Vagina (tissue), 2 donors: ENCODE measurements at regions not wholly inside any gene's neighbourhood (a gene's known extent, or its start where the extent isn't known, plus 50 kb on each side); places are given as distances from the start of the nearest gene placed in this dataset.

Source experiments
- CTCF ChIP-seq, 3 experiments: fragments of 450-650 bp in 2 of 3; fragments of 200-600 bp in 1 of 3; sonication (generic) in 1 of 3; IDR thresholded peaks; one replicate each; pipeline ENCODE4 v1.5.1; 2017 to 2019; ENCODE audit warnings: antibody characterized with exemption in 3 of 3, mild to moderate bottlenecking in 2 of 3, moderate library complexity in 2 of 3
- POLR2A ChIP-seq, 2 donors: fragments of 450-650 bp; IDR thresholded peaks; one replicate each; pipeline ENCODE4 v1.6.1; 2017; ENCODE audit warnings: antibody characterized with exemption in 2 of 2, mild to moderate bottlenecking in 2 of 2, moderate library complexity in 2 of 2

- no peak for TF ChIP-seq POLR2A (IDR thresholded peaks at IDR 0.05)
- no peak for TF ChIP-seq CTCF (IDR thresholded peaks at IDR 0.05)
Measured at GRCh38 chr4:125231661-125232060, 83.1 kb upstream of the FAT4 start.
